Esophagus (tissue), 2 donors: ENCODE measurements at regions not wholly inside any gene's neighbourhood (a gene's known extent, or its start where the extent isn't known, plus 50 kb on each side); places are given as distances from the start of the nearest gene placed in this dataset.

Experiments used
- H3K27ac ChIP-seq, 2 donors: one replicate each; pipeline ENCODE4 v1.5.1; 2013; ENCODE audit warnings: low read depth in 2 of 2, mild to moderate bottlenecking in 2 of 2, inconsistent platforms in 1 of 2, low read length in 1 of 2, moderate library complexity in 1 of 2
- H3K27me3 ChIP-seq, 2 donors: one replicate each; pipeline ENCODE4 v1.6.1; 2013; ENCODE audit warnings: low read length in 2 of 2, control low read depth in 1 of 2, mild to moderate bottlenecking in 1 of 2; ENCODE audit not compliant: insufficient read depth in 2 of 2, control insufficient read depth in 1 of 2
- H3K36me3 ChIP-seq, 2 donors: one replicate each; pipeline ENCODE4 v1.6.1; 2013; ENCODE audit warnings: low read length in 1 of 2; ENCODE audit not compliant: control insufficient read depth in 2 of 2, insufficient read depth in 2 of 2
- H3K4me1 ChIP-seq, 2 donors: one replicate each; pipeline ENCODE4 v1.6.1; 2013; ENCODE audit warnings: low read length in 1 of 2; ENCODE audit not compliant: control insufficient read depth in 2 of 2, insufficient read depth in 2 of 2
- H3K4me3 ChIP-seq, 2 donors: one replicate each; pipeline ENCODE4 v1.5.1; 2013; ENCODE audit warnings: low read length in 2 of 2, mild to moderate bottlenecking in 2 of 2, low read depth in 1 of 2, moderate library complexity in 1 of 2
- H3K9me3 ChIP-seq, 2 donors: one replicate each; pipeline ENCODE4 v1.6.1; 2013; ENCODE audit warnings: mild to moderate bottlenecking in 2 of 2, low read depth in 1 of 2, low read length in 1 of 2, moderate library complexity in 1 of 2; ENCODE audit not compliant: control insufficient read depth in 2 of 2, insufficient read depth in 1 of 2
- WGBS, 2 donors: extraction: QIAGEN DNeasy Blood & Tissue Kit; methylation state at CpG; one replicate each; pipeline ENCODE4 v1.1.7; 2013; 5-methylcytosine and 5-hydroxymethylcytosine counted together
- donor health status: healthy with polysubstance abuse.
- donor health status: Bipolar disorder and iron deficiency.

DNA sequence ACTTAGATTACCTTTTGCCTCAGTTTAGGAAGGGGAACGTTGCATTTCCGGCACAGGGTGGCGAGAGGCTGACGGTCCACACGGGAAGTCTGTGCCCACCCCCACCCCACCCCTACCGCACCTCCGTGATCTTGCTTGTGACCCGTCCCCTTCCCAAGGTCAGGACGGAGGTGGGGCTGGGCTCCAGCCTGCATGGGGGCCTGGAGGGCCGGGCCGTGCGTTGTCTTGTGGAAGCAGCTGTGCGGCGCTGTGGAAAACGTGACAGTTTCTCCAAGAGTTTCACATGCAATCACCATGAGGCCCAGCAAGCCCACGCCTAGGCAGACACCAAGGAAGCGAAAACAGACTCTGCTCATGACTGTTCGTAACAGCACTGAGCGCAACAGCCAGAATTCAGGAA is 76.8 kb upstream of the HDAC4 start:
- Histone ChIP-seq H3K9me3 (no peaks in the 10 kb centered on the region), H3K27ac (no peak overlapping the region), H3K4me1 (peaks cover under 1 to 3% of the 10 kb centered on the region in 2 donors), H3K36me3 (no peaks in the 10 kb centered on the region), H3K27me3 (no peaks in the 10 kb centered on the region), H3K4me3 (no peak overlapping the region)
- 81 to 90% methylated on average over 19 of the region's 19 CpGs for WGBS, 2 donors

DNA sequence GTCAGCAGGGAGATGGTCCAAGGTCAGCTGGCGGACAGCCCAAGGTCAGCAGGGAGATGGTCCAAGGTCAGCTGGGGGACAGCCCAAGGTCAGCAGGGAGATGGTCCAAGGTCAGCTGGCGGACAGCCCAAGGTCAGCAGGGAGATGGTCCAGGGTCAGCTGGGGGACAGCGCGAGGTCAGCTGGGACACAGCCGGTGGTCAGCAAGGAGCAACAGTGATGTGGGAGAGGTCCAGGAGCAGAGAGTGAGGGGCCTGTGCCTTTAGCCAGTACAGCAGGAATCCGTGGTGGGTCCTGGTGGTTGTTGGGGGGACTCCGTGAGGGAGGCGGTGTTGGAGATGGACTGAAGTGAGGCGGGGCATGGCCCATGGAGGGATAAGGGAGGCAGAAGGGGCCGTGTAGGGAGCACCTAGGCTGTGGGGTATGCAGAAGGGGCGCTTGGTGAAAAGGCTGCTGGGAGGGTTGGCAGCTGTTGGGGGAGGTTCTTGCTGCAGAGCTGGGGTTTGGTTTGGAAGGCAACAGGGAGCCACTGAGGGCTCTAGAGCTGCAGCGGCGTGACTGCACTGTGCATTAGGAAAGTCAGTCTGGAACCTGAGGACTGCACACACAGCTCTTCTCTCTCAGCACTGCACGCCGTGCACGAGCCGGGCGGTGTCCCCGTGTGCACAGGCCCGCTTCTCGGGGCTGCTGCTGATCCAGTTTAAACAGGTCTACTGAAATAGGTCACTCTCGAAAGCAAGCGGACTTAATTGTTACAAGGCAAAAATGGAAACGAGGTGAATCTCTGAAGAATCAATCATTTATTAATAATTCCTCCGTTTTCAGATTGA is 76.2 kb upstream of the HDAC4 start:
- no peaks in the 10 kb centered on the region for H3K9me3 ChIP-seq
- 81 to 85% methylated on average over 24 to 25 of the region's 25 CpGs for WGBS, 2 donors
- H3K4me3 ChIP-seq, result no peak overlapping the region
- no peaks in the 10 kb centered on the region for H3K27me3 ChIP-seq
- H3K27ac ChIP-seq, result no peak overlapping the region
- no peaks in the 10 kb centered on the region for H3K36me3 ChIP-seq
- peaks cover 2 to 3% of the 10 kb centered on the region in 2 donors for H3K4me1 ChIP-seq

DNA sequence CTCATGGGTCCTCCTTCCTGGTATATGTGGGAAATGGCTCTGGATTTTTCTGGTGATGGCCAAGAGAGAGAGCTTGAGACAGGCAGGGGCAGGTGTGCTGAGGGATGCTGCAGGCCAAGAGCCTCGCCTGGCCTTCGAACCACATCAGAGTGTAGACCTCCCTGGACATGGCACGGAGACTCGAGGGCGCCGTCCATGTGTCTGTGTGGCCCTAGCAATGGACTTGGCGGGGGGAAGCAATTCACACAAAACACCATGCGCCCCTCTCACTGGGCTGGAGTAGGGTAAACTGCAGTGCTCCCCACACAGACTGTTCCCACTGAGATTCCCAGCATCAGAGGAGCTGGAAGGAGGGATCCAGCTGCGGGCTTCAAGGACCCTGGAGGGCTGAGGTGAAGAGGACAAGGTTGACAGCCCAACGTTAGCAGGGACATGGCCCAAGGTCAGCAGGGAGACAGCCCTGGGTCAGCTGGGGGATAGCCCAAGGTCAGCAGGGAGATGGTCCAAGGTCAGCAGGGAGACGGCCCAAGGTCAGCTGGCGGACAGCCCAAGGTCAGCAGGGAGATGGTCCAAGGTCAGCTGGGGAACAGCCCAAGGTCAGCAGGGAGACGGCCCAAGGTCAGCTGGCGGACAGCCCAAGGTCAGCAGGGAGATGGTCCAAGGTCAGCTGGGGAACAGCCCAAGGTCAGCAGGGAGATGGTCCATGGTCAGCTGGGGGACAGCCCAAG is 75.4 kb upstream of the HDAC4 start:
- H3K27ac ChIP-seq, result no peak overlapping the region
- H3K4me1 ChIP-seq, result peaks cover 2 to 7% of the 10 kb centered on the region in 2 donors
- no peaks in the 10 kb centered on the region for H3K27me3 ChIP-seq
- no peaks in the 10 kb centered on the region for H3K36me3 ChIP-seq
- H3K9me3 ChIP-seq, result no peaks in the 10 kb centered on the region
- 83 to 85% methylated on average over 14 of the region's 14 CpGs for WGBS, 2 donors
- no peak overlapping the region for H3K4me3 ChIP-seq

DNA sequence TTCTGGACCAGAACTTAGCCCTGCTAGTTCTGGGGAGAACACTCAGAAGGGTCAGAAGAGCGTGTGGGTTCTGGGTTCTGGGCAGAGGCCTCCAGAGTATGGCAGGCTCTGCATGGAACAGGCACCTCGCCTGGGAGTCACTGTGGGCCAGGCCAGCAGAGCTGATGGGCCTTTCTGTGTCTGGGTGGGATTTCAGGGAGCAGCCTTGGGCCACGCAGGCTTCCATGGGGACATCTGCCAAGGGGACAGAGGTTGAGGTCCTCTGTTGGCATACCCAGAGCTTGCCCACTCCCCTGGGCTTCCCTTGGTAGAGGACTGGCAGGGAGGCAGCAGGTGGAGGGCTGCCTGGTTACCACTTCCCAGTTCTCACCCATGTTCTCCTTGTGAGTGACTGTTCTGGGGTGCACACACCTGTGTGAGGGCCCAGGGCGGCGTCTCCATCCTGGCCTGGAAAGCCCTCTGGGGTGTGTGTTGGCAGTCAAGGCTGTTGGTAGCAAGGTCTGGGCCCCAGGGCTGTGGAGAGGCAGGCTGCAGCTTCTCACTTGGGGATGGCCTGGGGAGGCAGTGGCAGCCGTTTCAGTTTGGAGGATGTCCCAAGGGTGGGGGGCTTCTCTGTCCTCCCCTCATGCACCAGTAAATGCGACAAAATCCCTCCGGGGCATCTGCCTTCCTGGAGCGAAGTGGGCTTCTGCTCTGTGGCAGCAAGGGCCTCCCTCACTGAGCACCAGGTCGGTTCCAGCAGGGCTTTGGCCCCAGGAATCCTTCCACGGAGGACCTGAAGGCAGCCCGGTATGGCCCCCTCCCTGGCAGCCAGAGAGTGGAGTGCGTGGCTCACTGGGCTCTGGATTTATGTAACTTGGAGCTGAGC is 74.6 kb upstream of the HDAC4 start:
- Histone ChIP-seq H3K27ac (no peak overlapping the region), H3K27me3 (no peaks in the 10 kb centered on the region), H3K4me3 (no peak overlapping the region), H3K4me1 (peaks cover 6 to 9% of the 10 kb centered on the region in 2 donors), H3K36me3 (no peaks in the 10 kb centered on the region), H3K9me3 (no peaks in the 10 kb centered on the region)
- WGBS, 2 donors, result 79 to 80% methylated on average over 13 of the region's 13 CpGs

DNA sequence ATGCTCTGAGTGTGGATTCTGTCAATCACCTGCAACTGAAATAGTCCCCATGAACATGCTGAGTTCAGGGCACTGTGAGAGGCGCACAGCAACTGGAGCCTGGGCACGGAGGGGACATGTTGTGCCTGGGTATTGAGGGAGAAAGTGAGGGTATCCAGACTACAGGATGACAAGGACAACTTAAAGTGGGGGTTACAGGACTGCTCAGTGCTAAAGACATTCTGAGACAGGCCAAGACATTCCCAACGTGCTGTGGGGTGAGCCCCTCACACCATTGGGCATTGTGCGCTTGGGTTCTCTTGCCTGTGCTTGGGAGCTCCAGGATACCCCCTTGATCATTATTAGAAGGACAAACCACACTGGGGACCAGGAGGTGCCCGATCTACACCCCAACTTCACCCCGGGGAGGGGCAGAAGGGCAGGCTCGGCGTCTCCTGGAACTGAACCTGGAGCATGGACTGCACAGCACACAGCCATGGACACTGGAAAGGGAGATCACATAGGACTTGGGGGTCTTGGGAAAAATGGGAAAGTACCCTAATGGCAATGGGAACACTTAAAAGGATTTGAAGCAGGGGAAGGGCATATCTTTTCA is 72.5 kb upstream of the HDAC4 start:
- no peaks in the 10 kb centered on the region for H3K27me3 ChIP-seq
- no peak overlapping the region for H3K4me3 ChIP-seq
- H3K9me3 ChIP-seq, result no peaks in the 10 kb centered on the region
- H3K27ac ChIP-seq, result no peak overlapping the region
- H3K4me1 ChIP-seq, result peaks cover 6 to 9% of the 10 kb centered on the region in 2 donors
- 88 to 91% methylated on average over 8 of the region's 8 CpGs for WGBS, 2 donors
- H3K36me3 ChIP-seq, result no peaks in the 10 kb centered on the region

DNA sequence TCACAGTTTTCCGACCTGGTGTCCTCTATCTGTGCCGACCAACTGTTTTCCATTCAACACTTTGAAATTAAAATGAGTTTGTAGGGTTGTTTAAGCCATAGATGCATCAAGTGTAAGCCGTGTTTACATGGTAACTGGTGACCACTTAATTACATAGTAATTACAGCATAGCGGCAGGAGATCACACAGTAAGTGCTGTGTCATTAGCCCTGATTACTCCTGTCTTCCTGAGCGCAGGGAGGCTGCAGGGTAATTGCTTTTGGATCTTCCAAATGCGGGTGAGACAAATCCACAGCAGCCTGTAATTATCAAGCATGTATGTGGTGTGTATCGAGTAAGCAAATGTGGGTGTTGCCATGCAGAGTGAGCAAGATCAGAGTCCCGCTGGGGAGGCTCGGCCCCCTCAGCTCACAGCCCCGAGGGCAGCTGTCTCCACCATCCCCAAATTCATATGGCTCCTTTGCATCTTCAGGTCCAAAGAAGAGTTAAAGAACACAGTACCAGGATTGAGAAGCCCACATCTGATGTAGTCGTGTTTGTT is 71.5 kb upstream of the HDAC4 start:
- H3K27me3 ChIP-seq, result no peaks in the 10 kb centered on the region
- 64% methylated on average over 11 of the region's 11 CpGs for WGBS, 2 donors
- H3K9me3 ChIP-seq, result no peaks in the 10 kb centered on the region
- no peaks in the 10 kb centered on the region for H3K36me3 ChIP-seq
- no peak overlapping the region for H3K4me3 ChIP-seq
- no peak overlapping the region for H3K27ac ChIP-seq
- peaks cover 6 to 12% of the 10 kb centered on the region in 2 donors for H3K4me1 ChIP-seq

DNA sequence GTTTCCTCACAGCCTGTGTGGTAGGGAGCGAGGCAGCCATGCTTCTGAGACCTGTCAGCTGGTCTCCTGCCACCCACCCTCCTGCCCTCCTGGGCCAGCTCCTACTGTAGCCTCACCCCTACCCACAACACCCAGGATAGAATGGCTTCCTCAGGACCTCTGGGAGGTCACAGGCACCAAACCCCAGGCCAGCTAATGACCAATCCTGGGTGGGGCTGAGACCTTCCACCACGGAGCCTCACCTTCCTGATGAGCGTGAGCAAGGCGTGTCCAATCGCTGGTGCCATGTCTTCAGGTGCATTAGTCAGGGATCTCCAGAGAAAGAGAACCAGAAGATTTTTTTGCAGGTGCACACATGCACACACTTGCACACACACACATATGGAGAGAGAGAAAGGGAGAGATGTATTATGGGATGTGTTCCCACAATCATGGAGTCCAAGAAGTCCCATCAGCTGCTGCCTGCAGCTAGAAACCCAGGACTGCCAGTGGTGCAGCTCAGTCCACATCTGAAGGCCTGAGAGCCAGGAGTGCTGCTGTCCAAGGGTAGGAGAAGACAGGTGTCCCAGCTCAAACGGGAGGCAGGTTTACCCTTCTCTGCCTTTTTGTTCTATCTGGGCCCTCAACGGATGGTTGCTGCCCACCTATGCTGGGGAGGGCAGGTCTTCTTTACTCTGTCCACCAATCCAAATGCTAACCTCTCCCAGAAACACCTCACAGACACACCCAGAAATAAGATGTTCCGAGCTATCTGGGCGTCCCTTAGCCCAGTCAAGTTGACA is 70.4 kb upstream of the HDAC4 start:
- WGBS, 2 donors, result 72 to 79% methylated on average over 9 of the region's 9 CpGs

DNA sequence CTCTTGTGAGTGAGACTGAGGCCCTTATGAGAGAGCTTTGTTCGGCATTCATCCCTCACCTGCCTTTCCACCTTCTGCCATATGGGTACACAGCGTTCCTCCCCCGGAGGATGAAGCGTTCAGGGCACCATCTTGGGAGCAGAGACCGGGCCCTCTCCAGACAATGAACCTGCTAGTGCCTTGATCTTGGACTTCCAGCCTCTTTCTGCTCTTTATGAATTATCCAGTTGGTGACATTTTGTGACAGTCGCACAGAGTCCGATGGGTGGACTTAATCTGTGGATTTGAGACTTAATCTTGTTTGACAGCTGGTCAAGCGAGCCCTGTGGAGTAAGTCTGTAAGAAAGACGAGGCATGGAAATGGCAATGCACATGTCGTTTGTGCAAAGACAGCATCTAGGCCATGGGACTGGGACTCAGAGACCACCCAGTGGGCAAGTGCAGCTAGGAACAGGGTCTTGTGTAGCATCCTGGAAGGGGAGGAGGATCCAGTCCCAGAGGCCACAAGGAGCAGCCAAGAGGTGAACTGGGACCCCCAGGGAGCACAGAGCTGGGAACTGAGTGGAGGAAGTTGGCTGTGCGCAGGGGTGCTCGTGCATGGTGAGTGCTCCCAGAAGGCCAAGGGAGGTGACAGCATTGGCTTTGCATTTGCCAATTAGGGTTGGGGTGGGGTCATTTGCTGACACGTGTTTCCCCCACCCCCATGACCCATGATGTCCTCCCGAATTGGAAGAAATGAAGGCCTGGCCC is 69.5 kb upstream of the HDAC4 start:
- H3K27ac ChIP-seq, result no peak overlapping the region
- no peaks in the 10 kb centered on the region for H3K27me3 ChIP-seq
- peaks cover 8 to 17% of the 10 kb centered on the region in 2 donors for H3K4me1 ChIP-seq
- no peak overlapping the region for H3K4me3 ChIP-seq
- no peaks in the 10 kb centered on the region for H3K9me3 ChIP-seq
- no peaks in the 10 kb centered on the region for H3K36me3 ChIP-seq
- 87 to 88% methylated on average over 14 of the region's 14 CpGs for WGBS, 2 donors

More for the DNA sequence above, 70.4 kb upstream of the HDAC4 start:
- Histone ChIP-seq H3K27me3 (no peaks in the 10 kb centered on the region), H3K36me3 (no peaks in the 10 kb centered on the region), H3K27ac (no peak overlapping the region), H3K4me1 (peaks cover 6 to 15% of the 10 kb centered on the region in 2 donors), H3K9me3 (no peaks in the 10 kb centered on the region), H3K4me3 (no peak overlapping the region)
